ENCODE measurements at regions not wholly inside any gene's neighbourhood (a gene's known extent, or its start where the extent isn't known, plus 50 kb on each side); places are given as distances from the start of the nearest gene placed in this dataset.

DNA sequence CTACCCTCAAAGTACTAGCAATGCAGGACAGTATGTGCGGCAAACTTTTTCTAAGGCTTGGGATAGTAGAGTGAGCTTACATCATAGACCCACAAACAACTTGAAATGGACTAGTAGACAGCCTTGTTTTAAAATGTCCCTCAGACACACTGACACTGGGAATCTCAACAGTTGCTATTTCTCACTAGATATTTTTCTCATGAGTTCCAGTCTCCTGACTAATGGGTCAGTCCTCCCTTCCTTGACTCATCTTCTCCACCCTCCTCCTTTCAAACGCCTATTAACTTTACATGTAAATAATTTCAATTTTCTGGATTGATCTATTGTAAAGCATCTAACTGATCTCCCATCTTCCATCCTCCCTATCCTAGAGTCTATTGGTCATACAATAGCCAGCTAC is 308.3 kb upstream of the PREP start:
- TF ChIP-seq, protein P1, sequence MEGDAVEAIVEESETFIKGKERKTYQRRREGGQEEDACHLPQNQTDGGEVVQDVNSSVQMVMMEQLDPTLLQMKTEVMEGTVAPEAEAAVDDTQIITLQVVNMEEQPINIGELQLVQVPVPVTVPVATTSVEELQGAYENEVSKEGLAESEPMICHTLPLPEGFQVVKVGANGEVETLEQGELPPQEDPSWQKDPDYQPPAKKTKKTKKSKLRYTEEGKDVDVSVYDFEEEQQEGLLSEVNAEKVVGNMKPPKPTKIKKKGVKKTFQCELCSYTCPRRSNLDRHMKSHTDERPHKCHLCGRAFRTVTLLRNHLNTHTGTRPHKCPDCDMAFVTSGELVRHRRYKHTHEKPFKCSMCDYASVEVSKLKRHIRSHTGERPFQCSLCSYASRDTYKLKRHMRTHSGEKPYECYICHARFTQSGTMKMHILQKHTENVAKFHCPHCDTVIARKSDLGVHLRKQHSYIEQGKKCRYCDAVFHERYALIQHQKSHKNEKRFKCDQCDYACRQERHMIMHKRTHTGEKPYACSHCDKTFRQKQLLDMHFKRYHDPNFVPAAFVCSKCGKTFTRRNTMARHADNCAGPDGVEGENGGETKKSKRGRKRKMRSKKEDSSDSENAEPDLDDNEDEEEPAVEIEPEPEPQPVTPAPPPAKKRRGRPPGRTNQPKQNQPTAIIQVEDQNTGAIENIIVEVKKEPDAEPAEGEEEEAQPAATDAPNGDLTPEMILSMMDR (IDR thresholded peaks at IDR 0.05; ENCODE audit: control extremely low read depth, extremely low read depth): no peak
- H3K27me3 ChIP-seq (ENCODE audit: control insufficient read depth in 3 of 3, insufficient read depth in 3 of 3, low read length in 2 of 3): no peaks in the 10 kb centered on the region
- WGBS, 2 donors: 97 to 99% methylated on average over 2 of the region's 2 CpGs
- ATAC-seq (ENCODE audit: insufficient read depth, low FRiP score): no peak
- H3K4me3 ChIP-seq: no peak overlapping the region
- no peak for DNase-seq
- no peak overlapping the region for H3K9ac ChIP-seq (ENCODE audit: insufficient read depth in 1 of 2, low read length in 2 of 2)
- H3K9me3 ChIP-seq (ENCODE audit: control insufficient read depth in 4 of 4, insufficient read depth in 3 of 4, low read length in 3 of 4): peaks cover 0 to 3% (median 0%) of the 10 kb centered on the region in 4 donors
- H3K27ac ChIP-seq (ENCODE audit: low read depth in 1 of 2, low read length in 1 of 2): no peak overlapping the region
- H3K4me1 ChIP-seq (ENCODE audit: control insufficient read depth in 5 of 5, insufficient read depth in 5 of 5, low read length in 5 of 5): no peaks in the 10 kb centered on the region
- H3K36me3 ChIP-seq (ENCODE audit: control insufficient read depth in 4 of 4, insufficient read depth in 4 of 4, low read length in 4 of 4): no peaks in the 10 kb centered on the region

DNA sequence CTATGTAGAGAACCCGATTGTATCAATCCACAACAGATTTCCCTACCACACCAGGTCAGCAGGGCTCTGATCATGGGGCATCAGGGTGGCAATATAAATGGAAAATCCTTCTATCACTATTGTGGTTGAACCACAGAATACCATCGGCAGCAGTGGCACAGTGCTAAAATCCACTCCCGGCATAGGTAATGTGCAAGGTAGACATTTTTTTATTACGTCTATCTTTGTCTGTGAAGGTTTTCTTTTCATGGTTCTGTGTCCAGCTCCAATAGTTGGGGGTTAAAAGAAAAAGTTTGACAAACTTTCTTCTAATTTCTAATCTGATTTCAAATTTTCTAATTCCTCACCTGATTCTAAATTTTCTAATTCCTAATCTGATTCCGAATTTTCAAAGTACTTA is 302.7 kb upstream of the PREP start:
- DNase-seq: no peak
- H3K9ac ChIP-seq (ENCODE audit: insufficient read depth in 1 of 2, low read length in 2 of 2): no peak overlapping the region
- no peaks in the 10 kb centered on the region for H3K36me3 ChIP-seq (ENCODE audit: control insufficient read depth in 4 of 4, insufficient read depth in 4 of 4, low read length in 4 of 4)
- no peaks in the 10 kb centered on the region for H3K9me3 ChIP-seq (ENCODE audit: control insufficient read depth in 4 of 4, insufficient read depth in 3 of 4, low read length in 3 of 4)
- no peaks in the 10 kb centered on the region for H3K4me1 ChIP-seq (ENCODE audit: control insufficient read depth in 5 of 5, insufficient read depth in 5 of 5, low read length in 5 of 5)
- TF ChIP-seq, protein P1 (IDR thresholded peaks at IDR 0.05; ENCODE audit: control extremely low read depth, extremely low read depth): no peak
- H3K27me3 ChIP-seq (ENCODE audit: control insufficient read depth in 3 of 3, insufficient read depth in 3 of 3, low read length in 2 of 3): no peaks in the 10 kb centered on the region
- no peak overlapping the region for H3K27ac ChIP-seq (ENCODE audit: low read depth in 1 of 2, low read length in 1 of 2)
- WGBS, 2 donors: 88 to 98% methylated on average over 5 of the region's 5 CpGs
- no peak for ATAC-seq (ENCODE audit: insufficient read depth, low FRiP score)
- no peak overlapping the region for H3K4me3 ChIP-seq

DNA sequence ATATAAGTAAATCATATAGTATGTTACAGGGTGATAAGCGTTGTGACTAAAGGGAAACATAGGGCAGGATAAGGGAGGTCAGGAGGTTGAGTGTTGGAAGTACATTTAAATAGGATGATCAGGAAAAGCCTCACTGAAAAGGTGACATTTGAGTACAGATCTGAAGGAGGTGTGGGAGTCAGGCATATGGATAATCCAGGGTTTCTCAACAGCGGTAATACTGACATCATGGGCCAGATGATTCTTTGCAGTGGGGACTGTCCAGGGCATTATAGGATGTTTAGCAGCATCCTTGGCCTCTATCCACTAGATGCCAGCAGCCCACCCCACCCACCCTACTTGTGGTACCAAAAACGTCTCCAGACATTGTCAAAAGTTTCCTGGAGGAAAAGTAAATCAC is 292.6 kb upstream of the PREP start:
- Histone ChIP-seq H3K9me3 (ENCODE audit: control insufficient read depth in 4 of 4, insufficient read depth in 3 of 4, low read length in 3 of 4) (no peaks in the 10 kb centered on the region), H3K4me1 (ENCODE audit: control insufficient read depth in 5 of 5, insufficient read depth in 5 of 5, low read length in 5 of 5) (no peaks in the 10 kb centered on the region), H3K36me3 (ENCODE audit: control insufficient read depth in 4 of 4, insufficient read depth in 4 of 4, low read length in 4 of 4) (no peaks in the 10 kb centered on the region), H3K27ac (ENCODE audit: low read depth in 1 of 2, low read length in 1 of 2) (no peak overlapping the region), H3K27me3 (ENCODE audit: control insufficient read depth in 3 of 3, insufficient read depth in 3 of 3, low read length in 2 of 3) (no peaks in the 10 kb centered on the region), H3K4me3 (no peak overlapping the region), H3K9ac (ENCODE audit: insufficient read depth in 1 of 2, low read length in 2 of 2) (no peak overlapping the region)
- TF ChIP-seq, protein P1 (IDR thresholded peaks at IDR 0.05; ENCODE audit: control extremely low read depth, extremely low read depth): no peak
- DNase-seq: no peak
- 82 to 86% methylated on average over 3 of the region's 3 CpGs for WGBS, 2 donors
- no peak for ATAC-seq (ENCODE audit: insufficient read depth, low FRiP score)

DNA sequence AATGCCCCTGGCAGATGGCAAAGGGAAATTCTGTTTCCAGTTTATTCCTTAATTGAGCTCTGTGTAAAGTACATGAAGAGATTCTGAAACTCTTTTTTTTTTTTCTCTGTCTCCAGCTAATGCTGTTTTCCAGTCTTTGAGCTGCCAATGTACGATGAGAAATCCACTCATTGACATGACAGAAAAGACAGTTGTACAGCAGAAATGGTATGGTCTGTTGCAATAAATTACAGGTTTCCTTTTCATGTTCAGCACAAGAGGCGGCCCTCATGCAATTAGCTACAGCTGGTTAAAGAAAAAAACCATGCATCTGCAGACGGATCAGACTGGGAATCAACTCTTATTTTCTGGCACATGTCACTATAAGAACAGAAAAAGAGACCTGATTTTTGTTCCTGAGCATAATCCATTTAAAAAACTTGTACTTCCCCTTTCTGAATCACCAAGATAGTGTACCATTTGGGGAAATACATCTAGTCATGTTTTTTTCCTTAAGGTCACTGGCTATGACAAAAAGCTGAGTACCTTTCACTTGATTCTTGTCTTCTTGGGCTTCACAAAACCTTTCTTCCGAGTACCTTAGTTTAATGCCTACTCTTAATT is 289.8 kb upstream of the PREP start:
- no peak for ATAC-seq (ENCODE audit: insufficient read depth, low FRiP score)
- 42 to 71% methylated on average over 4 of the region's 4 CpGs for WGBS, 2 donors
- TF ChIP-seq, protein P1 (IDR thresholded peaks at IDR 0.05; ENCODE audit: control extremely low read depth, extremely low read depth): no peak
- H3K36me3 ChIP-seq (ENCODE audit: control insufficient read depth in 4 of 4, insufficient read depth in 4 of 4, low read length in 4 of 4): no peaks in the 10 kb centered on the region
- H3K9me3 ChIP-seq (ENCODE audit: control insufficient read depth in 4 of 4, insufficient read depth in 3 of 4, low read length in 3 of 4): no peaks in the 10 kb centered on the region
- no peaks in the 10 kb centered on the region for H3K4me1 ChIP-seq (ENCODE audit: control insufficient read depth in 5 of 5, insufficient read depth in 5 of 5, low read length in 5 of 5)
- no peak overlapping the region for H3K27ac ChIP-seq (ENCODE audit: low read depth in 1 of 2, low read length in 1 of 2)
- no peak for DNase-seq
- H3K27me3 ChIP-seq (ENCODE audit: control insufficient read depth in 3 of 3, insufficient read depth in 3 of 3, low read length in 2 of 3): no peaks in the 10 kb centered on the region
- no peak overlapping the region for H3K9ac ChIP-seq (ENCODE audit: insufficient read depth in 1 of 2, low read length in 2 of 2)
- H3K4me3 ChIP-seq: no peak overlapping the region
